GM21367 (cell line): ENCODE measurements at regions not wholly inside any gene's neighbourhood (a gene's known extent, or its start where the extent isn't known, plus 50 kb on each side); places are given as distances from the start of the nearest gene placed in this dataset.

Experiments used
- ATAC-seq: cut with Tn5 transposase; IDR thresholded peaks from one replicate; pipeline ENCODE4 v1.9.1; 2021; ENCODE audit not compliant: unreplicated experiment

- no peak for ATAC-seq
Observed at GRCh38 chr12:76611533-76611932, 52.0 kb upstream of the OSBPL8 start.

- no peak for ATAC-seq
Observed at GRCh38 chr12:76614364-76614763, 54.8 kb upstream of the OSBPL8 start.

- ATAC-seq, result no peak
Observed at GRCh38 chr12:76618031-76618430, 58.5 kb upstream of the OSBPL8 start.

GRCh38 chr12:76621582-76622024 lies 62.0 kb upstream of the OSBPL8 start:
- ATAC-seq, result peak; percentile 81

- ATAC-seq, result no peak
Observed at GRCh38 chr12:76622351-76622750, 62.8 kb upstream of the OSBPL8 start.

GRCh38 chr12:76622915-76623314 lies 63.3 kb upstream of the OSBPL8 start:
- no peak for ATAC-seq

- no peak for ATAC-seq
Observed at GRCh38 chr12:76623931-76624330, 64.4 kb upstream of the OSBPL8 start.

GRCh38 chr12:76627346-76628135 lies 68.0 kb upstream of the OSBPL8 start:
- no peak for ATAC-seq

GRCh38 chr12:76628745-76629144 lies 69.2 kb upstream of the OSBPL8 start:
- ATAC-seq, result no peak

- no peak for ATAC-seq
Observed at GRCh38 chr12:76631741-76632140, 72.2 kb upstream of the OSBPL8 start.

- no peak for ATAC-seq
Observed at GRCh38 chr12:76633415-76633814, 73.8 kb upstream of the OSBPL8 start.

- no peak for ATAC-seq
Observed at GRCh38 chr12:76634133-76634532, 74.6 kb upstream of the OSBPL8 start.

GRCh38 chr12:76636121-76636692 lies 76.6 kb upstream of the OSBPL8 start:
- ATAC-seq, result no peak

- no peak for ATAC-seq
Observed at GRCh38 chr12:76637807-76638206, 78.2 kb upstream of the OSBPL8 start.

- ATAC-seq, result no peak
Observed at GRCh38 chr12:76639646-76640045, 80.1 kb upstream of the OSBPL8 start.

GRCh38 chr12:76641073-76641472 lies 81.5 kb upstream of the OSBPL8 start:
- ATAC-seq, result no peak

- ATAC-seq, result no peak
Observed at GRCh38 chr12:76641961-76642360, 82.4 kb upstream of the OSBPL8 start.

GRCh38 chr12:76643438-76643837 lies 83.9 kb upstream of the OSBPL8 start:
- no peak for ATAC-seq

GRCh38 chr12:76644950-76645349 lies 85.4 kb upstream of the OSBPL8 start:
- ATAC-seq, result no peak

- no peak for ATAC-seq
Observed at GRCh38 chr12:76645934-76646333, 86.4 kb upstream of the OSBPL8 start.

- no peak for ATAC-seq
Observed at GRCh38 chr12:76646366-76646765, 86.8 kb upstream of the OSBPL8 start.

- ATAC-seq, result no peak
Observed at GRCh38 chr12:76649099-76649498, 89.5 kb upstream of the OSBPL8 start.

GRCh38 chr12:76652402-76652801 lies 92.8 kb upstream of the OSBPL8 start:
- no peak for ATAC-seq
